ENCODE measurements at regions not wholly inside any gene's neighbourhood (a gene's known extent, or its start where the extent isn't known, plus 50 kb on each side); places are given as distances from the start of the nearest gene placed in this dataset.

GRCh38 chr20:22775256-22775655 lies 190.9 kb upstream of the FOXA2 start:
- Histone ChIP-seq H3K9me3 (ENCODE audit: insufficient read depth, low read length) (no peaks in the 10 kb centered on the region; the same call in 1 of the 2 replicates), H3K4me3 (ENCODE audit: insufficient read length, low read depth) (no peak overlapping the region), H3K36me3 (ENCODE audit: insufficient read depth, insufficient read length, low read length) (no peaks in the 10 kb centered on the region), H3K27me3 (ENCODE audit: insufficient read depth, insufficient read length) (no peaks in the 10 kb centered on the region), H3K9ac (ENCODE audit: insufficient read length, low read depth) (no peak overlapping the region), H3K4me1 (ENCODE audit: insufficient read depth, insufficient read length) (no peaks in the 10 kb centered on the region)
- TF ChIP-seq YY1 (IDR thresholded peaks at IDR 0.05; ENCODE audit: insufficient read depth, insufficient read length): no peak
- no peak for TF ChIP-seq ZNF274 (IDR thresholded peaks at IDR 0.05; ENCODE audit: low read depth, low read length)
- TF ChIP-seq SUZ12 (IDR thresholded peaks at IDR 0.05; ENCODE audit: extremely low read depth, insufficient read depth, insufficient read length): no peak
- no peak for DNase-seq (ENCODE audit: low read depth, low spot score)

- Histone ChIP-seq H3K4me3 (ENCODE audit: insufficient read length, low read depth) (no peak overlapping the region), H3K4me1 (ENCODE audit: insufficient read depth, insufficient read length) (no peaks in the 10 kb centered on the region), H3K9ac (ENCODE audit: insufficient read length, low read depth) (no peak overlapping the region), H3K27me3 (ENCODE audit: insufficient read depth, insufficient read length) (no peaks in the 10 kb centered on the region), H3K9me3 (ENCODE audit: insufficient read depth, low read length) (no peaks in the 10 kb centered on the region; the same call in 1 of the 2 replicates), H3K36me3 (ENCODE audit: insufficient read depth, insufficient read length, low read length) (no peaks in the 10 kb centered on the region)
- TF ChIP-seq SUZ12 (IDR thresholded peaks at IDR 0.05; ENCODE audit: extremely low read depth, insufficient read depth, insufficient read length) (no peak), YY1 (IDR thresholded peaks at IDR 0.05; ENCODE audit: insufficient read depth, insufficient read length) (no peak), ZNF274 (IDR thresholded peaks at IDR 0.05; ENCODE audit: low read depth, low read length) (no peak)
- DNase-seq (ENCODE audit: low read depth, low spot score): no peak
Observed at GRCh38 chr20:22775671-22776139, 191.3 kb upstream of the FOXA2 start.

- H3K4me1 ChIP-seq (ENCODE audit: insufficient read depth, insufficient read length): no peaks in the 10 kb centered on the region
- no peak for DNase-seq (ENCODE audit: low read depth, low spot score)
- H3K27me3 ChIP-seq (ENCODE audit: insufficient read depth, insufficient read length): no peaks in the 10 kb centered on the region
- no peak overlapping the region for H3K9ac ChIP-seq (ENCODE audit: insufficient read length, low read depth)
- no peaks in the 10 kb centered on the region for H3K36me3 ChIP-seq (ENCODE audit: insufficient read depth, insufficient read length, low read length)
- no peak overlapping the region for H3K4me3 ChIP-seq (ENCODE audit: insufficient read length, low read depth)
- H3K9me3 ChIP-seq (ENCODE audit: insufficient read depth, low read length): no peaks in the 10 kb centered on the region; the same call in 1 of the 2 replicates
- no peak for TF ChIP-seq SUZ12 (IDR thresholded peaks at IDR 0.05; ENCODE audit: extremely low read depth, insufficient read depth, insufficient read length)
- no peak for TF ChIP-seq YY1 (IDR thresholded peaks at IDR 0.05; ENCODE audit: insufficient read depth, insufficient read length)
- no peak for TF ChIP-seq ZNF274 (IDR thresholded peaks at IDR 0.05; ENCODE audit: low read depth, low read length)
Observed at GRCh38 chr20:22776369-22776768, 192.0 kb upstream of the FOXA2 start.

- DNase-seq (ENCODE audit: low read depth, low spot score): no peak
- H3K9ac ChIP-seq (ENCODE audit: insufficient read length, low read depth): no peak overlapping the region
- H3K27me3 ChIP-seq (ENCODE audit: insufficient read depth, insufficient read length): no peaks in the 10 kb centered on the region
- no peaks in the 10 kb centered on the region for H3K4me1 ChIP-seq (ENCODE audit: insufficient read depth, insufficient read length)
- TF ChIP-seq ZNF274 (IDR thresholded peaks at IDR 0.05; ENCODE audit: low read depth, low read length): no peak
- no peak for TF ChIP-seq YY1 (IDR thresholded peaks at IDR 0.05; ENCODE audit: insufficient read depth, insufficient read length)
- no peak for TF ChIP-seq SUZ12 (IDR thresholded peaks at IDR 0.05; ENCODE audit: extremely low read depth, insufficient read depth, insufficient read length)
- no peaks in the 10 kb centered on the region for H3K36me3 ChIP-seq (ENCODE audit: insufficient read depth, insufficient read length, low read length)
- H3K4me3 ChIP-seq (ENCODE audit: insufficient read length, low read depth): no peak overlapping the region
- no peaks in the 10 kb centered on the region; the same call in 1 of the 2 replicates for H3K9me3 ChIP-seq (ENCODE audit: insufficient read depth, low read length)
Observed at GRCh38 chr20:22779878-22780277, 195.5 kb upstream of the FOXA2 start.

- no peak overlapping the region for H3K9ac ChIP-seq (ENCODE audit: insufficient read length, low read depth)
- TF ChIP-seq ZNF274 (IDR thresholded peaks at IDR 0.05; ENCODE audit: low read depth, low read length) (no peak), YY1 (IDR thresholded peaks at IDR 0.05; ENCODE audit: insufficient read depth, insufficient read length) (no peak), SUZ12 (IDR thresholded peaks at IDR 0.05; ENCODE audit: extremely low read depth, insufficient read depth, insufficient read length) (no peak)
- no peaks in the 10 kb centered on the region for H3K27me3 ChIP-seq (ENCODE audit: insufficient read depth, insufficient read length)
- no peaks in the 10 kb centered on the region for H3K4me1 ChIP-seq (ENCODE audit: insufficient read depth, insufficient read length)
- no peak overlapping the region for H3K4me3 ChIP-seq (ENCODE audit: insufficient read length, low read depth)
- DNase-seq (ENCODE audit: low read depth, low spot score): no peak
- no peaks in the 10 kb centered on the region for H3K9me3 ChIP-seq (ENCODE audit: insufficient read depth, low read length)
- H3K36me3 ChIP-seq (ENCODE audit: insufficient read depth, insufficient read length, low read length): no peaks in the 10 kb centered on the region
Observed at GRCh38 chr20:22781869-22782268, 197.5 kb upstream of the FOXA2 start.

- TF ChIP-seq YY1 (IDR thresholded peaks at IDR 0.05; ENCODE audit: insufficient read depth, insufficient read length) (no peak), SUZ12 (IDR thresholded peaks at IDR 0.05; ENCODE audit: extremely low read depth, insufficient read depth, insufficient read length) (no peak), ZNF274 (IDR thresholded peaks at IDR 0.05; ENCODE audit: low read depth, low read length) (no peak)
- Histone ChIP-seq H3K27me3 (ENCODE audit: insufficient read depth, insufficient read length) (no peaks in the 10 kb centered on the region), H3K9ac (ENCODE audit: insufficient read length, low read depth) (no peak overlapping the region)
Observed at GRCh38 chr20:22789676-22790075, 205.3 kb upstream of the FOXA2 start.

GRCh38 chr20:22791396-22791795 lies 207.0 kb upstream of the FOXA2 start:
- H3K9me3 ChIP-seq (ENCODE audit: insufficient read depth, low read length): no peaks in the 10 kb centered on the region
- DNase-seq (ENCODE audit: low read depth, low spot score): no peak
- no peak overlapping the region for H3K4me3 ChIP-seq (ENCODE audit: insufficient read length, low read depth)
- no peaks in the 10 kb centered on the region for H3K27me3 ChIP-seq (ENCODE audit: insufficient read depth, insufficient read length)
- H3K36me3 ChIP-seq (ENCODE audit: insufficient read depth, insufficient read length, low read length): no peaks in the 10 kb centered on the region
- TF ChIP-seq SUZ12 (IDR thresholded peaks at IDR 0.05; ENCODE audit: extremely low read depth, insufficient read depth, insufficient read length) (no peak), YY1 (IDR thresholded peaks at IDR 0.05; ENCODE audit: insufficient read depth, insufficient read length) (no peak), ZNF274 (IDR thresholded peaks at IDR 0.05; ENCODE audit: low read depth, low read length) (no peak)
- H3K4me1 ChIP-seq (ENCODE audit: insufficient read depth, insufficient read length): no peaks in the 10 kb centered on the region
- H3K9ac ChIP-seq (ENCODE audit: insufficient read length, low read depth): no peak overlapping the region

More at GRCh38 chr20:22789676-22790075, 205.3 kb upstream of the FOXA2 start:
- H3K4me3 ChIP-seq (ENCODE audit: insufficient read length, low read depth): no peak overlapping the region
- H3K36me3 ChIP-seq (ENCODE audit: insufficient read depth, insufficient read length, low read length): no peaks in the 10 kb centered on the region
- H3K9me3 ChIP-seq (ENCODE audit: insufficient read depth, low read length): no peaks in the 10 kb centered on the region
- no peak for DNase-seq (ENCODE audit: low read depth, low spot score)
- H3K4me1 ChIP-seq (ENCODE audit: insufficient read depth, insufficient read length): no peaks in the 10 kb centered on the region
